Endothelial cell of umbilical vein (primary cell): ENCODE measurements at regions not wholly inside any gene's neighbourhood (a gene's known extent, or its start where the extent isn't known, plus 50 kb on each side); places are given as distances from the start of the nearest gene placed in this dataset.

ENCODE experiments used
- EZH2 ChIP-seq: IDR thresholded peaks from 2 replicates; pipeline ENCODE4 v1.6.1; 2012; ENCODE audit warnings: borderline replicate concordance, low read depth, mild to moderate bottlenecking, moderate library complexity, low read length, inconsistent platforms; ENCODE audit not compliant: severe bottlenecking
- MYC ChIP-seq: IDR thresholded peaks from one replicate; pipeline ENCODE4 v1.6.1; 2011; ENCODE audit warnings: mild to moderate bottlenecking, low read depth, low read length
- POLR2A ChIP-seq: IDR thresholded peaks from 2 replicates; pipeline ENCODE4 v1.6.1; 2012; ENCODE audit warnings: low read depth, mild to moderate bottlenecking, control low read depth, low read length
- POLR2AphosphoS5 ChIP-seq: IDR thresholded peaks from 2 replicates; pipeline ENCODE4 v1.6.1; 2012; ENCODE audit warnings: low read depth, mild to moderate bottlenecking, control low read depth, low read length, moderate library complexity; ENCODE audit not compliant: insufficient read depth
- TF ChIP-seq, protein P1 (sequence below), 2 donors: IDR thresholded peaks; 1 replicate in 1 of 2; 2 replicates in 1 of 2; pipeline ENCODE4 v1.5.1; 2011; ENCODE audit warnings: low read length in 2 of 2, mild to moderate bottlenecking in 2 of 2, moderate library complexity in 2 of 2, control low read depth in 1 of 2, inconsistent platforms in 1 of 2, low read depth in 1 of 2; ENCODE audit not compliant: insufficient read depth in 1 of 2; ENCODE audit errors: extremely low read depth in 1 of 2

GRCh38 chr14:49121246-49121645 lies 464.9 kb downstream of the RPS29 start:
- TF ChIP-seq, protein P1, sequence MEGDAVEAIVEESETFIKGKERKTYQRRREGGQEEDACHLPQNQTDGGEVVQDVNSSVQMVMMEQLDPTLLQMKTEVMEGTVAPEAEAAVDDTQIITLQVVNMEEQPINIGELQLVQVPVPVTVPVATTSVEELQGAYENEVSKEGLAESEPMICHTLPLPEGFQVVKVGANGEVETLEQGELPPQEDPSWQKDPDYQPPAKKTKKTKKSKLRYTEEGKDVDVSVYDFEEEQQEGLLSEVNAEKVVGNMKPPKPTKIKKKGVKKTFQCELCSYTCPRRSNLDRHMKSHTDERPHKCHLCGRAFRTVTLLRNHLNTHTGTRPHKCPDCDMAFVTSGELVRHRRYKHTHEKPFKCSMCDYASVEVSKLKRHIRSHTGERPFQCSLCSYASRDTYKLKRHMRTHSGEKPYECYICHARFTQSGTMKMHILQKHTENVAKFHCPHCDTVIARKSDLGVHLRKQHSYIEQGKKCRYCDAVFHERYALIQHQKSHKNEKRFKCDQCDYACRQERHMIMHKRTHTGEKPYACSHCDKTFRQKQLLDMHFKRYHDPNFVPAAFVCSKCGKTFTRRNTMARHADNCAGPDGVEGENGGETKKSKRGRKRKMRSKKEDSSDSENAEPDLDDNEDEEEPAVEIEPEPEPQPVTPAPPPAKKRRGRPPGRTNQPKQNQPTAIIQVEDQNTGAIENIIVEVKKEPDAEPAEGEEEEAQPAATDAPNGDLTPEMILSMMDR (IDR thresholded peaks at IDR 0.05; ENCODE audit: extremely low read depth in 1 of 2, insufficient read depth in 1 of 2, low read depth in 1 of 2, low read length in 2 of 2), result no peak
- no peak for TF ChIP-seq POLR2A
- no peak for TF ChIP-seq MYC
- TF ChIP-seq POLR2AphosphoS5, result no peak
- no peak for TF ChIP-seq EZH2
